Naive thymus-derived CD4-positive, alpha-beta T cell (primary cell): ENCODE measurements at regions not wholly inside any gene's neighbourhood (a gene's known extent, or its start where the extent isn't known, plus 50 kb on each side); places are given as distances from the start of the nearest gene placed in this dataset.

Experiments used
- ATAC-seq: fragments of 150-1000 bp; cut with Tn5 transposase; 2 replicates; pipeline ENCODE4 v1.10.0; 2021; ENCODE audit warnings: mild to moderate bottlenecking, moderate library complexity
- CTCF ChIA-PET: fragments of 350-600 bp; sonication (Branson Sonifier 250); formaldehyde crosslinking; loops from one replicate; lab custom pipeline; 2021; ENCODE audit warnings: antibody characterized with exemption; lab: Charles Lee
- POLR2A ChIA-PET: fragments of 350-600 bp; sonication (Branson Sonifier 250); formaldehyde crosslinking; loops from one replicate; lab custom pipeline; 2021; ENCODE audit warnings: antibody characterized with exemption, inconsistent platforms; lab: Charles Lee
- DNase-seq, 9 donors: peaks; one replicate each; pipeline versions ENCODE4 v3.0.0 to v3.0.0-alpha.2; 2020 to 2022; ENCODE audit warnings: mixed read lengths in 1 of 9
- H3K27ac ChIP-seq: one replicate; pipeline ENCODE4 v1.7.0; 2013; ENCODE audit warnings: mild to moderate bottlenecking, low read depth, low read length, moderate library complexity
- H3K27me3 ChIP-seq, 2 donors: one replicate each; pipeline ENCODE4 v1.7.0; 2013; ENCODE audit warnings: low read length in 2 of 2, mild to moderate bottlenecking in 2 of 2, moderate library complexity in 2 of 2; ENCODE audit not compliant: control insufficient read depth in 2 of 2, insufficient read depth in 2 of 2
- H3K36me3 ChIP-seq, 3 experiments: 1 replicate in 2 of 3; 2 replicates in 1 of 3; pipeline ENCODE4 v1.7.0; 2013; ENCODE audit warnings: low read length in 3 of 3, mild to moderate bottlenecking in 3 of 3, moderate library complexity in 1 of 3; ENCODE audit not compliant: insufficient read depth in 3 of 3, control insufficient read depth in 2 of 3
- H3K4me1 ChIP-seq, 2 donors: one replicate each; pipeline ENCODE4 v1.7.0; 2013; ENCODE audit warnings: low read length in 2 of 2, mild to moderate bottlenecking in 2 of 2, moderate library complexity in 1 of 2; ENCODE audit not compliant: control insufficient read depth in 2 of 2, insufficient read depth in 2 of 2
- H3K4me3 ChIP-seq: 2 replicates; pipeline ENCODE4 v1.7.0; 2013; ENCODE audit warnings: mild to moderate bottlenecking, low read length
- H3K9me3 ChIP-seq, 3 experiments: 1 replicate in 2 of 3; 2 replicates in 1 of 3; pipeline ENCODE4 v1.7.0; 2013; ENCODE audit warnings: low read length in 3 of 3; ENCODE audit not compliant: control insufficient read depth in 2 of 3
- H3K27ac Mint-ChIP-seq, 9 donors: one replicate each; pipeline ENCODE4 v1.8.0; 2020 to 2022; ENCODE audit warnings: mixed read lengths in 9 of 9, mild to moderate bottlenecking in 8 of 9, moderate library complexity in 5 of 9, inconsistent platforms in 2 of 9
- H3K27me3 Mint-ChIP-seq, 5 donors: one replicate each; pipeline ENCODE4 v1.8.0; 2021 to 2022; ENCODE audit warnings: mixed read lengths in 5 of 5, mild to moderate bottlenecking in 1 of 5
- H3K36me3 Mint-ChIP-seq, 5 donors: one replicate each; pipeline ENCODE4 v1.8.0; 2020 to 2022; ENCODE audit warnings: mixed read lengths in 5 of 5, mild to moderate bottlenecking in 3 of 5, inconsistent platforms in 1 of 5
- H3K4me1 Mint-ChIP-seq, 7 donors: one replicate each; pipeline ENCODE4 v1.8.0; 2020 to 2022; ENCODE audit warnings: mixed read lengths in 7 of 7, mild to moderate bottlenecking in 3 of 7, inconsistent platforms in 1 of 7
- H3K4me3 Mint-ChIP-seq, 10 donors: one replicate each; pipeline ENCODE4 v1.8.0; 2020 to 2022; ENCODE audit warnings: mild to moderate bottlenecking in 10 of 10, mixed read lengths in 10 of 10, moderate library complexity in 6 of 10, inconsistent platforms in 2 of 10
- H3K9me3 Mint-ChIP-seq, 11 donors: one replicate each; pipeline ENCODE4 v1.8.0; 2020 to 2022; ENCODE audit warnings: mixed read lengths in 11 of 11, mild to moderate bottlenecking in 4 of 11, inconsistent platforms in 1 of 11, moderate library complexity in 1 of 11
- intact Hi-C, 2 donors: fragments of 100-400 bp; cut with micrococcal nuclease; formaldehyde crosslinking; loops; one replicate each; pipeline ENCODE4 v1.15.1; 2023

GRCh38 chr1:209302779-209303568, 280.5 kb upstream of the CAMK1G start:
- intact Hi-C loops, result no loop called here
- CTCF ChIA-PET, result no interaction called here

GRCh38 chr1:209304166-209304565, 279.3 kb upstream of the CAMK1G start:
- POLR2A ChIA-PET, result no interaction called here
- Histone ChIP-seq H3K36me3 (no peaks in the 10 kb centered on the region), H3K27me3 (no peaks in the 10 kb centered on the region), H3K27ac (no peak overlapping the region), H3K4me1 (no peaks in the 10 kb centered on the region), H3K9me3 (no peaks in the 10 kb centered on the region), H3K4me3 (no peak overlapping the region)
- intact Hi-C loops, result no loop called here
- H3K4me3 Mint-ChIP-seq, result no peak overlapping the region
- H3K4me1 Mint-ChIP-seq, result no peaks in the 10 kb centered on the region
- H3K9me3 Mint-ChIP-seq, result peaks cover 0 to 3% (median 0%) of the 10 kb centered on the region in 11 donors
- no peak overlapping the region for H3K27ac Mint-ChIP-seq
- ATAC-seq (no peak), DNase-seq (no peak)
- H3K27me3 Mint-ChIP-seq, result peaks cover 8 to 42% (median 17%) of the 10 kb centered on the region in 5 donors
- no peaks in the 10 kb centered on the region for H3K36me3 Mint-ChIP-seq
- CTCF ChIA-PET, result no interaction called here

More at GRCh38 chr1:209302779-209303568, 280.5 kb upstream of the CAMK1G start:
- H3K27ac ChIP-seq, result no peak overlapping the region
- POLR2A ChIA-PET, result no interaction called here
- H3K36me3 Mint-ChIP-seq, result no peaks in the 10 kb centered on the region
- H3K27me3 ChIP-seq, result no peaks in the 10 kb centered on the region
- H3K36me3 ChIP-seq, result no peaks in the 10 kb centered on the region
- no peak overlapping the region for H3K27ac Mint-ChIP-seq
- ATAC-seq (no peak), DNase-seq (no peak)
- H3K9me3 ChIP-seq, result no peaks in the 10 kb centered on the region
- no peaks in the 10 kb centered on the region for H3K4me1 ChIP-seq
- peaks cover 0 to 3% (median 0%) of the 10 kb centered on the region in 11 donors for H3K9me3 Mint-ChIP-seq
- H3K4me3 ChIP-seq, result no peak overlapping the region
- no peaks in the 10 kb centered on the region for H3K4me1 Mint-ChIP-seq
- H3K27me3 Mint-ChIP-seq, result peaks cover 8 to 42% (median 22%) of the 10 kb centered on the region in 5 donors
- H3K4me3 Mint-ChIP-seq, result no peak overlapping the region

DNA sequence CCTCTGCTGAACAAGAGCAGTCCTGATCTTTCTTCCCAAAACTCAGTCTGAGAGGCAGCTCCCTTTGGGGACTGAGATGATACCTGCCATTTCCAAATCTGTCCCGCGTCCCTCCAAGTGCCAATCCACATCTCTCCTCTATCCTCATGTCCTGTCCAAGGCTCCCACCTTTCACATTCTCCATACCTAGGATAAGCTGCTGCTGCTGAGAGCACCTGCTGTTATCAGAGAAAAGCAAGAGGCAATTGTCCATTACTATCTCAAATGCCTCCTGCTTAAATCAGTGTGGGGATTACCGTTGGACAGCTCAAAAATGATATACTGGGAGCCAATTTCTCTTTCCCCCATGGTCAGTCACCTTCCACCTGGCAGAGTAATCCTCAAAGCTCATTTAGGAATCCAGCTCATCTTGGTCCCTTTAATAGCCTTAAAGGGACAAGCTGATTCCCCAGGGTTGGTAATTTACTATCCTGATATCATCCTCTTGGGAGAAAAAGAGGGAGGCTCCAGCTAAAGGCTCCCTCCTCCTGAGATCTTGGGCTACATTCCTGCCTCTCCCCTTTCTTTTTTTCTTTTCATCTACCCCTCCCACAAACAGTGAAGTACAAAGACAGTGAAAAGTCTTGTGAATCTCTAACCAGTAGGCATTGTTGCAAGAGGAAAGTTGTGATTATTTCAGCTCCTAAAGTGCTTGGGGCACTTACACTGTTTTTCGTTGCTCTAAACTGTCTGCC, 278.1 kb upstream of the CAMK1G start:
- Histone ChIP-seq H3K4me3 (no peak overlapping the region), H3K9me3 (no peaks in the 10 kb centered on the region), H3K36me3 (no peaks in the 10 kb centered on the region), H3K27ac (no peak overlapping the region), H3K4me1 (no peaks in the 10 kb centered on the region), H3K27me3 (no peaks in the 10 kb centered on the region)
- H3K4me1 Mint-ChIP-seq, result no peaks in the 10 kb centered on the region
- H3K4me3 Mint-ChIP-seq, result no peak overlapping the region
- intact Hi-C loops, result no loop called here
- peaks cover 0 to 2% (median 0%) of the 10 kb centered on the region in 11 donors for H3K9me3 Mint-ChIP-seq
- no peak overlapping the region for H3K27ac Mint-ChIP-seq
- CTCF ChIA-PET, result no interaction called here
- no peak for ATAC-seq
- POLR2A ChIA-PET, result no interaction called here
- no peaks in the 10 kb centered on the region for H3K36me3 Mint-ChIP-seq
- peaks cover 2 to 33% (median 12%) of the 10 kb centered on the region in 5 donors for H3K27me3 Mint-ChIP-seq
- DNase-seq, result no peak

- H3K4me1 ChIP-seq, result no peaks in the 10 kb centered on the region
- no peaks in the 10 kb centered on the region for H3K36me3 ChIP-seq
- ATAC-seq (no peak), DNase-seq (no peak)
- H3K36me3 Mint-ChIP-seq, result no peaks in the 10 kb centered on the region
- H3K4me1 Mint-ChIP-seq, result no peaks in the 10 kb centered on the region
- H3K27ac Mint-ChIP-seq, result no peak overlapping the region
- H3K4me3 ChIP-seq, result no peak overlapping the region
- H3K27me3 ChIP-seq, result no peaks in the 10 kb centered on the region
- H3K9me3 Mint-ChIP-seq, result peaks cover 0 to 4% (median 0%) of the 10 kb centered on the region in 11 donors
- H3K9me3 ChIP-seq, result no peaks in the 10 kb centered on the region
- H3K27me3 Mint-ChIP-seq, result peaks cover 5 to 27% (median 17%) of the 10 kb centered on the region in 5 donors
- H3K4me3 Mint-ChIP-seq, result no peak overlapping the region
- no peak overlapping the region for H3K27ac ChIP-seq
- intact Hi-C loops, result no loop called here
- ChIA-PET CTCF (no interaction called here), POLR2A (no interaction called here)
These were observed 275.7 kb upstream of the CAMK1G start for GRCh38 chr1:209307846-209308245.

DNA sequence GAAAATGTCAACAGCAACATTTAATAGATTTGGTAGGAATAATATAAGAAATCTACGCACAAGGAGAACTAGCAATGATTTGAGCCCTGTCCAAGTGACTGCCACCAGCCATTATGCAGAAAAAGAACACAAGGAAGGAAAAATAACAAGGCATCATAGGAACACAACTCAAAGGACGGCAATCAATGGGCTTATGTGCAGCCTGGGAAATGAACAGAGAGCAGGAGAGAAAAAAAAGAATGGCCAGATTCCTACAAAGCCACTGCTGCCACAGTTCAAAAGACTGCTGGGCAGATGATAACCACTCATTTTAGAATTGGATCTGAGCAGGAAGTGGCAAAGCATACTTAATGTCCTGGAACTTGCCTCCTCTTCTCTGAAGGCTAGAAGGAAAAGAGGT, 274.3 kb upstream of the CAMK1G start:
- DNase-seq (no peak), ATAC-seq (no peak)
- Histone ChIP-seq H3K4me3 (no peak overlapping the region), H3K9me3 (no peaks in the 10 kb centered on the region), H3K4me1 (no peaks in the 10 kb centered on the region), H3K27me3 (no peaks in the 10 kb centered on the region), H3K27ac (no peak overlapping the region), H3K36me3 (no peaks in the 10 kb centered on the region)
- intact Hi-C loops, result no loop called here
- Mint-ChIP-seq H3K9me3 (peaks cover 0 to 8% (median 0%) of the 10 kb centered on the region in 11 donors), H3K36me3 (no peaks in the 10 kb centered on the region), H3K4me1 (peaks cover 0 to 6% (median 0%) of the 10 kb centered on the region in 7 donors), H3K27ac (no peak overlapping the region), H3K4me3 (no peak overlapping the region), H3K27me3 (peaks cover 3 to 30% (median 15%) of the 10 kb centered on the region in 5 donors)
- CTCF ChIA-PET, result no interaction called here
- POLR2A ChIA-PET, result no interaction called here

DNA sequence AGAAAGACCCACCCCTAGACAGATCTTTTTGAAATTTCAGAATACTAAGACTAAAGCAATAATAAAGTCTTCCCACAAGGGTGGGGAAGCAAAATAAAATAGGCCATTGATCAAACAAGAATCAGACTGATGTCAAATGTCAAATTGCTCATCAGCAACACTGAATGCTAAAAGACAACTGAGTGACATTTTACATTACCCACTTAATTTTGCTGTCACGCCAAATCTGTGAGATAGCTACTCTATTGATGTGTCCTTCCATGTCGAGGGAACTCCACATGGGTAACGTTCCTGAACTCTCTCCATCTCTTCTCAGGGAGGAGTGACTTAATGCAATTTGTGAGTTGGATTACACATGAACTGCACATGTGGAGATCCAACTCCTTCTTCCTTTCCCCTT, 271.7 kb upstream of the CAMK1G start:
- CTCF ChIA-PET, result no interaction called here
- no peak overlapping the region for H3K27ac Mint-ChIP-seq

More for the DNA sequence above, 271.7 kb upstream of the CAMK1G start:
- no peak overlapping the region for H3K4me3 Mint-ChIP-seq
- Histone ChIP-seq H3K27ac (no peak overlapping the region), H3K4me1 (no peaks in the 10 kb centered on the region), H3K9me3 (no peaks in the 10 kb centered on the region), H3K36me3 (no peaks in the 10 kb centered on the region), H3K4me3 (no peak overlapping the region), H3K27me3 (no peaks in the 10 kb centered on the region)
- POLR2A ChIA-PET, result no interaction called here
- intact Hi-C loops, result no loop called here
- H3K4me1 Mint-ChIP-seq, result peaks cover 0 to 6% (median 0%) of the 10 kb centered on the region in 7 donors
- DNase-seq (no peak), ATAC-seq (no peak)
- peaks cover 0 to 9% (median 0%) of the 10 kb centered on the region in 11 donors for H3K9me3 Mint-ChIP-seq
- H3K36me3 Mint-ChIP-seq, result no peaks in the 10 kb centered on the region
- H3K27me3 Mint-ChIP-seq, result peaks cover 3 to 30% (median 15%) of the 10 kb centered on the region in 5 donors
